ENCODE measurements at regions not wholly inside any gene's neighbourhood (a gene's known extent, or its start where the extent isn't known, plus 50 kb on each side); places are given as distances from the start of the nearest gene placed in this dataset.
"Not testable (repeated sequence)": the region's sequence is repeated elsewhere in the genome, so short reads cannot be mapped to it uniquely, and the experiment has no call there.

GRCh38 chrX:83588409-83588808 lies 80.3 kb downstream of the POU3F4 start:
- H3K36me3 ChIP-seq (ENCODE audit: low read depth), result no peaks in the 10 kb centered on the region
- H3K9me2 ChIP-seq (ENCODE audit: insufficient read depth), result no peaks in the 10 kb centered on the region
- no peaks in the 10 kb centered on the region for H3K9me3 ChIP-seq (ENCODE audit: low read depth)
- in situ Hi-C loops (cut with MboI), result no loop called here
- no peak overlapping the region for H2AFZ ChIP-seq
- H4K20me1 ChIP-seq (ENCODE audit: insufficient read depth), result no peaks in the 10 kb centered on the region
- WGBS, 2 experiments (ENCODE audit: low coverage in 1 of 2, low lambda C conversion rate in 2 of 2, missing lambda C conversion rate in 2 of 2), result 22 to 44% methylated on average over 8 to 9 of the region's 9 CpGs
- no peak overlapping the region for H3K9ac ChIP-seq
- H3K4me1 ChIP-seq (ENCODE audit: insufficient read depth), result no peaks in the 10 kb centered on the region
- no peak overlapping the region for H3K4me2 ChIP-seq (ENCODE audit: unreplicated experiment)
- H3K27me3 ChIP-seq (replicated peaks; ENCODE audit: insufficient read depth), result no peaks in the 10 kb centered on the region
- H3K79me2 ChIP-seq (ENCODE audit: insufficient read depth), result no peaks in the 10 kb centered on the region
- H3K4me3 ChIP-seq, result no peak overlapping the region
- H3F3A ChIP-seq (ENCODE audit: insufficient read depth), result no peaks in the 10 kb centered on the region
- no peak for DNase-seq
- no peak overlapping the region for H3K27ac ChIP-seq
- TF ChIP-seq EZH2 (IDR thresholded peaks at IDR 0.05; ENCODE audit: insufficient read depth, poor library complexity, severe bottlenecking), result no peak
- TF ChIP-seq EZH2phosphoT487 (IDR thresholded peaks at IDR 0.05; ENCODE audit: insufficient read depth, low read depth), result no peak

- Histone ChIP-seq H3K9me2 (ENCODE audit: insufficient read depth) (no peaks in the 10 kb centered on the region), H3K4me1 (ENCODE audit: insufficient read depth) (no peaks in the 10 kb centered on the region), H3K9me3 (ENCODE audit: low read depth) (no peaks in the 10 kb centered on the region), H2AFZ (no peak overlapping the region), H4K20me1 (ENCODE audit: insufficient read depth) (no peaks in the 10 kb centered on the region), H3K79me2 (ENCODE audit: insufficient read depth) (no peaks in the 10 kb centered on the region), H3K4me2 (ENCODE audit: unreplicated experiment) (no peak overlapping the region), H3F3A (ENCODE audit: insufficient read depth) (no peaks in the 10 kb centered on the region), H3K27me3 (replicated peaks; ENCODE audit: insufficient read depth) (no peaks in the 10 kb centered on the region), H3K27ac (no peak overlapping the region), H3K36me3 (ENCODE audit: low read depth) (no peaks in the 10 kb centered on the region), H3K9ac (no peak overlapping the region), H3K4me3 (no peak overlapping the region)
- in situ Hi-C loops (cut with MboI), result no loop called here
- DNase-seq, result no peak
- 27 to 31% methylated on average over 13 to 14 of the region's 14 CpGs for WGBS, 2 experiments (ENCODE audit: low coverage in 1 of 2, low lambda C conversion rate in 2 of 2, missing lambda C conversion rate in 2 of 2)
- TF ChIP-seq EZH2 (IDR thresholded peaks at IDR 0.05; ENCODE audit: insufficient read depth, poor library complexity, severe bottlenecking), result no peak
- TF ChIP-seq EZH2phosphoT487 (IDR thresholded peaks at IDR 0.05; ENCODE audit: insufficient read depth, low read depth), result no peak
Measured at GRCh38 chrX:83593634-83594294, 85.7 kb downstream of the POU3F4 start.

GRCh38 chrX:83630662-83631061 lies 122.6 kb downstream of the POU3F4 start:
- Histone ChIP-seq H3F3A (ENCODE audit: insufficient read depth) (no peaks in the 10 kb centered on the region), H3K9ac (no peak overlapping the region), H3K9me2 (ENCODE audit: insufficient read depth) (no peaks in the 10 kb centered on the region), H3K4me2 (ENCODE audit: unreplicated experiment) (no peak overlapping the region), H4K20me1 (ENCODE audit: insufficient read depth) (no peaks in the 10 kb centered on the region), H2AFZ (no peak overlapping the region), H3K9me3 (ENCODE audit: low read depth) (no peaks in the 10 kb centered on the region), H3K27me3 (replicated peaks; ENCODE audit: insufficient read depth) (no peaks in the 10 kb centered on the region), H3K27ac (no peak overlapping the region), H3K4me1 (ENCODE audit: insufficient read depth) (no peaks in the 10 kb centered on the region), H3K79me2 (ENCODE audit: insufficient read depth) (no peaks in the 10 kb centered on the region), H3K36me3 (ENCODE audit: low read depth) (no peaks in the 10 kb centered on the region), H3K4me3 (no peak overlapping the region)
- in situ Hi-C loops (cut with MboI), result no loop called here
- TF ChIP-seq EZH2phosphoT487 (IDR thresholded peaks at IDR 0.05; ENCODE audit: insufficient read depth, low read depth) (no peak), EZH2 (IDR thresholded peaks at IDR 0.05; ENCODE audit: insufficient read depth, poor library complexity, severe bottlenecking) (no peak)
- 29 to 37% methylated on average over 3 to 5 of the region's 6 CpGs for WGBS, 2 experiments (ENCODE audit: low coverage in 1 of 2, low lambda C conversion rate in 2 of 2, missing lambda C conversion rate in 2 of 2)
- DNase-seq, result no peak

GRCh38 chrX:83649706-83650105 lies 141.6 kb downstream of the POU3F4 start:
- not testable (repeated sequence) for H4K20me1 ChIP-seq (ENCODE audit: insufficient read depth); H3K9me2 ChIP-seq (ENCODE audit: insufficient read depth); H3K36me3 ChIP-seq (ENCODE audit: low read depth); DNase-seq; H3K9ac ChIP-seq; H2AFZ ChIP-seq; H3K27ac ChIP-seq; H3K4me1 ChIP-seq (ENCODE audit: insufficient read depth); H3K79me2 ChIP-seq (ENCODE audit: insufficient read depth); H3K4me3 ChIP-seq; H3K9me3 ChIP-seq (ENCODE audit: low read depth); H3K4me2 ChIP-seq (ENCODE audit: unreplicated experiment); H3K27me3 ChIP-seq (replicated peaks; ENCODE audit: insufficient read depth); H3F3A ChIP-seq (ENCODE audit: insufficient read depth)
- in situ Hi-C loops (cut with MboI), result loop anchor here (25.0 kb wide), 1 partner anchor 113 kb away; no protein-coding TSS in a partner anchor
- WGBS, 2 experiments (ENCODE audit: low coverage in 1 of 2, low lambda C conversion rate in 2 of 2, missing lambda C conversion rate in 2 of 2), result 27% methylated on average over 3 of the region's 4 CpGs; no CpG with 5 or more reads in 1 of the 2 experiments

GRCh38 chrX:83658731-83659130 lies 150.6 kb downstream of the POU3F4 start:
- Histone ChIP-seq H3K9ac (no peak overlapping the region), H3K4me2 (ENCODE audit: unreplicated experiment) (no peak overlapping the region), H3F3A (ENCODE audit: insufficient read depth) (no peaks in the 10 kb centered on the region), H3K27me3 (replicated peaks; ENCODE audit: insufficient read depth) (no peaks in the 10 kb centered on the region), H3K27ac (no peak overlapping the region), H3K9me2 (ENCODE audit: insufficient read depth) (no peaks in the 10 kb centered on the region), H3K36me3 (ENCODE audit: low read depth) (no peaks in the 10 kb centered on the region), H3K9me3 (ENCODE audit: low read depth) (no peaks in the 10 kb centered on the region), H3K4me1 (ENCODE audit: insufficient read depth) (no peaks in the 10 kb centered on the region), H2AFZ (no peak overlapping the region), H4K20me1 (ENCODE audit: insufficient read depth) (no peaks in the 10 kb centered on the region), H3K4me3 (no peak overlapping the region), H3K79me2 (ENCODE audit: insufficient read depth) (no peaks in the 10 kb centered on the region)
- in situ Hi-C loops (cut with MboI), result loop anchor here (25.0 kb wide), 1 partner anchor 104 kb away; no protein-coding TSS in a partner anchor
- WGBS, 2 experiments (ENCODE audit: low coverage in 1 of 2, low lambda C conversion rate in 2 of 2, missing lambda C conversion rate in 2 of 2), result 31 to 36% methylated on average over 3 of the region's 3 CpGs
- no peak for DNase-seq
- no peak for TF ChIP-seq EZH2phosphoT487 (IDR thresholded peaks at IDR 0.05; ENCODE audit: insufficient read depth, low read depth)
- no peak for TF ChIP-seq EZH2 (IDR thresholded peaks at IDR 0.05; ENCODE audit: insufficient read depth, poor library complexity, severe bottlenecking)
